ENCODE measurements at regions not wholly inside any gene's neighbourhood (a gene's known extent, or its start where the extent isn't known, plus 50 kb on each side); places are given as distances from the start of the nearest gene placed in this dataset.

DNA sequence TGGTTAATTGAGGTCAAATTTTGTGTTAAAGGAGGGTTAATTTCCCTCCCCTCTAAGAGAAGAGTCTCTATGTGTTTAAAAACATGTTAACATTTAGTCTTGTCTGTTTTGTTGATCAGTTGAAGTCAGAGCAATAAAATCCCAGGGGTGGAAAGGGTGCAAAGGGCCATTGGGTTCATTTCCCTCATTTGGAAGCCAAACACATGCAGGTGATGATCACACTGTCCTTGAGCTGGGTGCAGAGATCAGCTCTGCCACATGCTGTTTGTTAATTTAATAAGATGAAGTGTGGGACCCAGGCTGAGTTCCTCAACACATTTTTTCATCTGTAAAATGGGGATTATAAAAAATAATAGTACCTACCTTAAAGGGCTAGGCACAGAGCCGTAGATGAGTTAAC, 260.9 kb downstream of the LPIN1 start:
- no peak for TF ChIP-seq POLR2A (IDR thresholded peaks at IDR 0.05)
- TF ChIP-seq, protein P1, sequence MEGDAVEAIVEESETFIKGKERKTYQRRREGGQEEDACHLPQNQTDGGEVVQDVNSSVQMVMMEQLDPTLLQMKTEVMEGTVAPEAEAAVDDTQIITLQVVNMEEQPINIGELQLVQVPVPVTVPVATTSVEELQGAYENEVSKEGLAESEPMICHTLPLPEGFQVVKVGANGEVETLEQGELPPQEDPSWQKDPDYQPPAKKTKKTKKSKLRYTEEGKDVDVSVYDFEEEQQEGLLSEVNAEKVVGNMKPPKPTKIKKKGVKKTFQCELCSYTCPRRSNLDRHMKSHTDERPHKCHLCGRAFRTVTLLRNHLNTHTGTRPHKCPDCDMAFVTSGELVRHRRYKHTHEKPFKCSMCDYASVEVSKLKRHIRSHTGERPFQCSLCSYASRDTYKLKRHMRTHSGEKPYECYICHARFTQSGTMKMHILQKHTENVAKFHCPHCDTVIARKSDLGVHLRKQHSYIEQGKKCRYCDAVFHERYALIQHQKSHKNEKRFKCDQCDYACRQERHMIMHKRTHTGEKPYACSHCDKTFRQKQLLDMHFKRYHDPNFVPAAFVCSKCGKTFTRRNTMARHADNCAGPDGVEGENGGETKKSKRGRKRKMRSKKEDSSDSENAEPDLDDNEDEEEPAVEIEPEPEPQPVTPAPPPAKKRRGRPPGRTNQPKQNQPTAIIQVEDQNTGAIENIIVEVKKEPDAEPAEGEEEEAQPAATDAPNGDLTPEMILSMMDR (IDR thresholded peaks at IDR 0.05): no peak
